Muscle layer of duodenum (tissue), 2 donors: ENCODE measurements at regions not wholly inside any gene's neighbourhood (a gene's known extent, or its start where the extent isn't known, plus 50 kb on each side); places are given as distances from the start of the nearest gene placed in this dataset.
"Not testable (repeated sequence)": the region's sequence is repeated elsewhere in the genome, so short reads cannot be mapped to it uniquely, and the experiment has no call there.

Experiments
- H3K27ac ChIP-seq: one replicate; pipeline ENCODE4 v1.7.0; 2013; ENCODE audit warnings: mild to moderate bottlenecking, low read length
- H3K27me3 ChIP-seq: one replicate; pipeline ENCODE4 v1.7.0; 2013; ENCODE audit warnings: low read depth, mild to moderate bottlenecking, control low read depth, low read length
- H3K36me3 ChIP-seq, 2 donors: one replicate each; pipeline ENCODE4 v1.7.0; 2013; ENCODE audit warnings: low read length in 2 of 2, control low read depth in 1 of 2, mild to moderate bottlenecking in 1 of 2; ENCODE audit not compliant: insufficient read depth in 2 of 2, control insufficient read depth in 1 of 2
- H3K4me1 ChIP-seq, 2 donors: one replicate each; pipeline ENCODE4 v1.7.0; 2013; ENCODE audit warnings: low read length in 2 of 2, mild to moderate bottlenecking in 2 of 2, control low read depth in 1 of 2, moderate library complexity in 1 of 2; ENCODE audit not compliant: insufficient read depth in 2 of 2, control insufficient read depth in 1 of 2
- H3K4me3 ChIP-seq, 2 donors: one replicate each; pipeline ENCODE4 v1.7.0; 2013; ENCODE audit warnings: low read length in 2 of 2, low read depth in 1 of 2, mild to moderate bottlenecking in 1 of 2
- H3K9me3 ChIP-seq, 2 donors: one replicate each; pipeline ENCODE4 v1.7.0; 2013; ENCODE audit warnings: low read length in 2 of 2, control low read depth in 1 of 2, mild to moderate bottlenecking in 1 of 2; ENCODE audit not compliant: control insufficient read depth in 1 of 2
- donor health status: healthy.

DNA sequence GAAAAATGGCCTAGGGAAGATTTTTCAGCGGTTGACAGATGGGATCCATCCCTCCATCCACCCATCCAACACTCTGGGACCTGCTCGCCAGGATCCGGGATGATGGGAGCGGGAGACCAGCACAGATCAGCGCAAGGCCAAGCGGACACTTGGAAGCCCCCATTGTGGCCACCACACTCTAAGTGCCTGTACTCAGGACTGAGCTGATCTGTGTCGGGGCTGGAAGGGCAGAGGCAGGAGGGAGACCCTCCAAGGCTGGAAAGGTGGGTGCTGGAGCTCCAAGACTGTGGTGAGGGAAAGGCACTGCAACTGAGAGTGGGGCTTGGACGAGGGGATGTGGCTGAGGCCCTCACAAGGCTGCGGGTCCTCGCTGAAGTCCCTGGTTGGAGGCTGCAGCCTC lies 91.8 kb upstream of the TRPM1 start:
- no peak overlapping the region for H3K4me3 ChIP-seq
- H3K4me1 ChIP-seq: no peaks in the 10 kb centered on the region
- H3K9me3 ChIP-seq: peaks cover 1 to 6% of the 10 kb centered on the region in 2 donors
- no peaks in the 10 kb centered on the region for H3K27me3 ChIP-seq
- no peaks in the 10 kb centered on the region for H3K36me3 ChIP-seq
- no peak overlapping the region for H3K27ac ChIP-seq

DNA sequence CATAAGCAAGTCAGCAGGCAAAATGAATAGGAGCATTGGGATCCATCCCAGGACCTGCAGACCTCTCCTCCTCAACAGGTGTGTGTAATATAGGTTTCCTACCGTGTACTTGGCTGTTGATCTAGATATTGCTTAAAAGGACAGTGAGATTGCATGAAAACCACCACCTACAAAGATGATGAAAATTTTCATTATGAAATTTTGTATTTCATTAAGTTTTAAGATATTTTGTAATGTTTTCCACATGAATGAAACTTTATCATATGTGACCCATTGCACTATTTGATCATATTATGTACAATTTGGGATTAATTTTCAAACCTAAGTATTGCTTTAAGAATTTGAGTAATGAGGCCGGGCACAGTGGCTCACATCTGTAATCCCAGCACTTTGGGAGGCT lies 94.3 kb upstream of the TRPM1 start:
- Histone ChIP-seq H3K27ac (no peak overlapping the region), H3K4me3 (no peak overlapping the region), H3K27me3 (no peaks in the 10 kb centered on the region), H3K9me3 (no peaks in the 10 kb centered on the region), H3K4me1 (peaks cover 0 to 3% of the 10 kb centered on the region in 2 donors), H3K36me3 (no peaks in the 10 kb centered on the region)

DNA sequence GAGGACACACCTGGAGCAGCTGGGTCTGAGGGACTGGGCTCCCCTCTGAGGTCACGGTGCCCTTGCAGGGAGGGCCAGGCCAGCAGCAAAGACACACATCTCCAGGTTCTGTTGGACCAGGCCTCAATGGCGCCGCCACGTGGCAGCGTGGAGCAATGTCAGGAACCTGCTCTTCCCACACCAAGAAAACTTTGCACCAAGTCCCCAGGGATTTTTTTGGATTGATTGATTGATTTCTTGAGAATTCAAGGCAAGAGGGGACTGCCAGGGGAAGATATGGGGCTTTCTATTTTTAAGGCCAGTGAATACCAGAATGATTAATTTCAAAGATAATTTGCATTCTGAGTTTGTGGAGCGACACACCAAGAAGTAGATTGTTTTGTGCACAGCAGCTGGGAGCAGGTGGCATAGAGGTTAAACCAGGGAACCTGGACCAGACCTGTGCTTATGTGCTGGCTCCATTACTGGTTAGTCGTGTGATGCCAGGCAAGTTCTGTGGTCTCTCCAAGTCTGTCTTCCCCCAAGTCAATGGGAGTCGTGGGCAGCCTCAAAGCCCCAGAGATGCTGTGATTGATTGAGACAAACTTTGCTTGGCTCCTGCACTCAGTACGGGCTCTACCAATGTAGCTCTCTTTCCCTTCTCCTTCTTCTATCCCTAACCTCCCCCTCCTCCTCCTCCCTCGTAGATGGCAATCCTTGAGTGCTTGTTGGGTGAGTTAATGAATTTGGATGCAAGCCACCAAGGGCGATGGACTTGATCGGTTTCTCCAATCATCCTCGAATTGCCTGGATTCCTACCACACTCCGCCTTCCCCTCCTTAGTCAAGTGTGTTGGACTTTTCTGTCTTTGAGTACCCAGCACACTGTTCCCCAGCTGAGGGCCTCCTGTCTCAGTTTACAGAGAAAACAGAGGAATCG lies 96.2 kb upstream of the TRPM1 start:
- H3K27ac ChIP-seq: no peak overlapping the region
- peaks cover 0 to 4% of the 10 kb centered on the region in 2 donors for H3K4me1 ChIP-seq
- H3K36me3 ChIP-seq: no peaks in the 10 kb centered on the region
- H3K4me3 ChIP-seq: no peak overlapping the region
- H3K27me3 ChIP-seq: no peaks in the 10 kb centered on the region
- H3K9me3 ChIP-seq: no peaks in the 10 kb centered on the region

DNA sequence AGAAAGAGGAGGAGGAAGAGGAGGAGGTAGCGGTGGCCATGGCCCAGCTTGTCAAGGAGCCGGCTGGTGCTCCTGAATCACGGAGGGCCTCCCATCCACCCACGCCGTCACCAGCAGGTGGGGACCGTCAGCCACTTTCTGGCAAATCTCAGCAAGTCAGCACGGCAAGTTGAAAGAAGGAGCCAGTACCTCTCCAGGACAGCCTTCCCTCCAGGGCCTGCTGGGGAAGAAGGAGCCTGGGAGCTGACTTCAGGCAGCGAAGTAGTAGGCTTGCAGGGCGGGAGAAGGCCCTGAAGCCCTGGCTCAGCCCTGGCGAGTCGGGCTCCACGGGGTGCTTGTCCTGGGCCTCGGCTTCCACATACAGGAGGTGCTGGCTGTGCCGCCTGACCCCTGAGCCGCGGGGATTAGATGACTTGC lies 99.2 kb upstream of the TRPM1 start:
- no peaks in the 10 kb centered on the region for H3K27me3 ChIP-seq
- no peak overlapping the region for H3K4me3 ChIP-seq
- peaks cover 0 to 7% of the 10 kb centered on the region in 2 donors for H3K4me1 ChIP-seq
- H3K36me3 ChIP-seq: no peaks in the 10 kb centered on the region
- no peaks in the 10 kb centered on the region for H3K9me3 ChIP-seq
- no peak overlapping the region for H3K27ac ChIP-seq

DNA sequence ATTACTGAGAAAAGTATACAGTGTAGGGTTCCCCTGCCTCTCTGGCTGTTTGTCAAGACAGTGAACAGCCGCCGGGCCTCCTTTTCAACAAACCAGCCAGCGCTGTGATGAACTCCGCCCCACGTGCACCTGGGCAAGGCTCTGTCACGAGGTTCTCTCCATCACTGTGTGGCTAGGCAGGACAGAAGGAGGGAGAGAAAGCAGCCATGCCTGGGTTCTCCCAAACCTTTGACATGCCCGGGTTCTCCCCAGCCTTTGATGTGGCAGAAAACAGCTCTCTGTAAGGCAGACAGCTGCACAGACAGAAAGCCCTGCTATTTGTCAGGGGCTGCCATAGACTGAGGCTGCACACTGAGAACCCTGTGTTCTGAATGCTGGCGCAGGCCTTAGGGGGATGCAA lies 101.4 kb upstream of the TRPM1 start:
- H3K27me3 ChIP-seq: no peaks in the 10 kb centered on the region
- H3K4me1 ChIP-seq: peaks cover 0 to 7% of the 10 kb centered on the region in 2 donors
- H3K4me3 ChIP-seq: no peak overlapping the region
- no peak overlapping the region for H3K27ac ChIP-seq
- no peaks in the 10 kb centered on the region for H3K36me3 ChIP-seq
- no peaks in the 10 kb centered on the region for H3K9me3 ChIP-seq

DNA sequence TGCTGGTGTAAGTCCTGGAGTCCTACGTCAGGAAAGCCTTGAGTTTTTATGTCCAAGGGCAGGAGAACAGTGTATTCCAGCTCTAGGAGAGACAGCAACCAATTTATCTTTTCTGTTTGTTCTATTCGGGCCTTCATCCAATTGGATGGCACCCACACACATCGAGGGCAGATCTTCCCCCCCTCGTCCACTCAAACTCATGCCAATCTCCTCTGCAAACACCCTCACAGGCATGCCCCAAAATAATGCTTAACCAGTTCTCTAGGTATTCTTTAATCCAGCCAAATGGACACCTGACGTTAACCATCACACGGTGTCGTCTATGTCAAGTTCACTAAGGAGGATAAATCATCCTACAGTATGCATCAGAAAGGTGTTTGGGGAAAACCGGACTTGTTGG lies 102.5 kb upstream of the TRPM1 start:
- Histone ChIP-seq H3K9me3 (no peaks in the 10 kb centered on the region), H3K36me3 (no peaks in the 10 kb centered on the region), H3K27ac (no peak overlapping the region), H3K4me3 (no peak overlapping the region), H3K27me3 (no peaks in the 10 kb centered on the region), H3K4me1 (peaks cover 0 to 7% of the 10 kb centered on the region in 2 donors)

DNA sequence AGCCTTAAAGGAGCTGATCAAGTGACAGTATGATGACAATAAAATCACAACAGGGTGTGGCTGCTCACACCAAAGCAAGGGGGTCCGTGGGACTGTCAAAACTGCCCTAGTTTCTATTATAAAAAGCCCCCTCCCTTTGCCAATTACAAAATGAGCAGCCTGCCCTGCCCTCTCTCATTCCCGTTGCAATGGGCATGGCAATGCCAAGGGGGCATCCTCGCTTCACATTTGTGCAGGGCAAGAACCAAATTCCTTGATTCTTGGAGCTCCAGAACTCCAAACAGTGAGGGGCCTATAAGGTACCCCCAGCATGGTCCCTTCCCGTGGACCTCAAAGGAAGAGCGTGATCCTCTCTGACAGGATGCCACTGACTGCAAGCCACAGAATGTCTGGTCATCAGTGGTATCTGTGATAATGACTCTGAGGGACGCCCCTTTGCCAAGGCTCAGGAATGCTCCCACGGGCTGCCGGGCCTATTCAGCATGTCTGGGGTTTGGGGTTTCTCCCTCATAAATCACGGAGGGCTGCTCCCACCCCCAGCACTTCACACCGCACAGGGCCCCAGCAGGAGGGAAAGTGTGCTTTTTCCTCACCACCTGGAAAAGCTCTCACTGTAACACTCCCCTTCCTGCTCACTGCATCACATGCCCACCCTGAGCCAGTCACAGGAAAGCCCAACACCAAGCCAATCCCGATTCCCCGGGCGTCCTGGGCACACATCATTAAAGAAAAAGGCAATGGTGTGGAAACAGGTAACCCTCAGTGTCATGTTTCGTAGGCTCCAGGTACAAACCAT lies 105.1 kb upstream of the TRPM1 start:
- no peak overlapping the region for H3K27ac ChIP-seq
- H3K4me1 ChIP-seq: peaks cover 0 to 3% of the 10 kb centered on the region in 2 donors
- no peaks in the 10 kb centered on the region for H3K27me3 ChIP-seq

DNA sequence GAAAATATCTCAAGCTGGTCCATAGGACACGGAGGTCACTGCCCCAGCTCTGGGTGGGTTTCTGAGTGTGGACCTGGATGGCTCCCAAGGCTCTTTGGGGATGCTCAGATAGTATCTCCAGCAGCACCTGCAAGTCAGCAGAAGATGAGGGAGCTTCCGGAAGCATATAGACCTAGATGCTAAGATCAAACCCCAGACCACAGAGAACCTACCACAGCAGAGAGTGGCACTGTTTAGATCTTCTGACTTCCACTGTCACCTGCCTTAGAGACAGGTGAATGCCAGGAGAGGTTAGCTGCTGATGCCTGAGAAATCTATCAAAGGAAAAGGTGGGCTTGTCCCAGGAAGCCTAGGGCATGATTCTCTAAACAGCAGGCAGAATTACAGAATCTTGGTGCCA lies 105.7 kb upstream of the TRPM1 start:
- no peak overlapping the region for H3K4me3 ChIP-seq
- H3K27ac ChIP-seq: no peak overlapping the region
- no peaks in the 10 kb centered on the region for H3K27me3 ChIP-seq
- peaks cover 0 to 4% of the 10 kb centered on the region in 2 donors for H3K9me3 ChIP-seq
- H3K4me1 ChIP-seq: peaks cover 0 to 6% of the 10 kb centered on the region in 2 donors
- no peaks in the 10 kb centered on the region for H3K36me3 ChIP-seq

More for the DNA sequence above, 105.1 kb upstream of the TRPM1 start:
- Histone ChIP-seq H3K4me3 (no peak overlapping the region), H3K36me3 (no peaks in the 10 kb centered on the region), H3K9me3 (peaks cover 0 to 4% of the 10 kb centered on the region in 2 donors)

DNA sequence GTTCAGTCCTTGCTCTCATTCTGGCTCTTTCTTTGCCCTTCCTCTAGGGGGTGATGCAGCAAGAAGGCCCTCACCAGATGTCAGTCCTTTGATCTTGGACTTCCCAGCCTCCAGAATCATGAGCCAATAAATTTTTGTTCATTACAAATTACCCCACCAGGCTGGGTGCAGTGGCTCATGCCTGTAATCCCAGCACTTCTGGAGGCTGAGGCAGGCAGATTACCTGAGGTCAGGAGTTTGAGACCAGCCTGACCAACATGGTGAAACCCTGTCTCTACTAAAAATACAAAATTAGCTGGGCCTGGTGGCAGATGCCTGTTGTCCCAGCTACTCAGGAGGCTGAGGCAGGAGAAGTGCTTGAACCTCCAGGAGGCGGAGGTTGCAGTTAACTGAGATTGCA lies 106.3 kb upstream of the TRPM1 start:
- H3K36me3 ChIP-seq, H3K9me3 ChIP-seq, H3K27me3 ChIP-seq, H3K4me3 ChIP-seq, H3K27ac ChIP-seq, H3K4me1 ChIP-seq: not testable (repeated sequence)

DNA sequence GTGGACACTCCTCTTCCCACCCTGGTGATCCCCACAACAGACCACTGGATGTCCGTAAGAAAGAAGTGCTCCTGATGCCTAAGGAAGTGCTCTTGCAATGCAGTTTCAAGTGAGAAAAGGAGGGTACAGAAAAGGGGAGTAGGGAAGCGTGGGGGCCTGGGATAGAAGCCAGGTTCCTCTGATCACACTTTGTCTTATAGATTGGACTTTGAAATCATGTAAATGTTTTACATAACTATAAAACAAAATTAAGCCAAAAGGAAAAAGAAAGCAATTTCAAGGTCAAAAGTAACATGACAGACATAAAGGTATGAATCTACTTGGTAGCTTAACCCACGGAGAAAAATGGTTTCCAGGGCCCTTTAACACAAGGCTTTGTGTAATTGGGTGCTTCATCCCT lies 107.3 kb upstream of the TRPM1 start:
- no peak overlapping the region for H3K4me3 ChIP-seq
- peaks cover 0 to 9% of the 10 kb centered on the region in 2 donors for H3K4me1 ChIP-seq
- no peak overlapping the region for H3K27ac ChIP-seq

DNA sequence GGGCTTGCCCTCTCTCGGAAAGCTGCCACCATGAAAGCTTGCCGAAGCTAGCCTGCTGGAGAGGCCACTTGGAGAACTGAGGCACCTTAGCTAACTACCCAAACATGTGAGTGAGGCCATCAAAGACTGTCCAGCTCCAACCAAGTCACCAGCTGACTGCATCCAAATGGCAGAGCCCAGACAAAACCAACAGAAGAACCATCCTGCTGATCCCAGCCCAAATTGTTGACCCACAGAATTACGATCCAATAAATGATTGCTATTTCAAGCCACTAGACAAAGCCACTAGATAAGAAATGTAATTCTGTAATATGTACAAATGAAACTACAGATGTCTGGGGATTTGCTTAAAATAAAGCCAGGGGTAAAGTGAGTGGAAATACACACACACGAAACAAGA lies 109.8 kb upstream of the TRPM1 start:
- peaks cover 0 to 4% of the 10 kb centered on the region in 2 donors for H3K9me3 ChIP-seq
- no peak overlapping the region for H3K27ac ChIP-seq
- no peak overlapping the region for H3K4me3 ChIP-seq
- H3K27me3 ChIP-seq: no peaks in the 10 kb centered on the region
- peaks cover 0 to 13% of the 10 kb centered on the region in 2 donors for H3K4me1 ChIP-seq
- no peaks in the 10 kb centered on the region for H3K36me3 ChIP-seq

More for the DNA sequence above, 107.3 kb upstream of the TRPM1 start:
- H3K27me3 ChIP-seq: no peaks in the 10 kb centered on the region
- H3K9me3 ChIP-seq: peaks cover 0 to 4% of the 10 kb centered on the region in 2 donors
- H3K36me3 ChIP-seq: no peaks in the 10 kb centered on the region
